ENCODE measurements at regions not wholly inside any gene's neighbourhood (a gene's known extent, or its start where the extent isn't known, plus 50 kb on each side); places are given as distances from the start of the nearest gene placed in this dataset.

DNA sequence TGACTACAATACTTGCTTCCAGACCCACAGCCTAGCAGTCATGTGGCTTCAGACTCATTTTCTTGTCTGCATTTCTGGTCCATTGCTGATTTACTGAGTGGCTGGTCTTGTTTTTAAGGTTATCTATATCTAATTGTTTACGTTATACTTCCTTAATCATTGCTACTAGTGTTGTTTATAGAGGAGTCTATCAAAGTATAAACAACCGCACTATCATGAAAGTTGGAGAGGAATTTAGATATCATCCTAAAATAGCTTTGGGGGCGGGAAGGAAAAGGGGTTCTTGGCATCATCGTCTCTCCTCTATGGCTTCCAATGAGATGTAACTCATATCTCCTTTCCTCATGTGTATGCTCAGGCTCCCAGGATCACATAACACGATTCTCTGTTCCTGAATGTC, 372.1 kb upstream of the PBX1 start:
- DNase-seq (ENCODE audit: low read depth in 1 of 2, low spot score in 1 of 2): no peak
- Histone ChIP-seq H3K27ac (replicated peaks) (no peak overlapping the region), H3K27me3 (ENCODE audit: insufficient read depth, poor library complexity, severe bottlenecking) (no peaks in the 10 kb centered on the region), H3K4me3 (replicated peaks; ENCODE audit: insufficient read depth, low read length) (no peak overlapping the region)
- TF ChIP-seq POLR2AphosphoS5 (IDR thresholded peaks at IDR 0.05; ENCODE audit: low read depth) (no peak), SPI1 (IDR thresholded peaks at IDR 0.05; ENCODE audit: borderline replicate concordance, low read depth) (no peak), GABPA (IDR thresholded peaks at IDR 0.05; ENCODE audit: low read depth) (no peak)
- TF ChIP-seq, protein P1, sequence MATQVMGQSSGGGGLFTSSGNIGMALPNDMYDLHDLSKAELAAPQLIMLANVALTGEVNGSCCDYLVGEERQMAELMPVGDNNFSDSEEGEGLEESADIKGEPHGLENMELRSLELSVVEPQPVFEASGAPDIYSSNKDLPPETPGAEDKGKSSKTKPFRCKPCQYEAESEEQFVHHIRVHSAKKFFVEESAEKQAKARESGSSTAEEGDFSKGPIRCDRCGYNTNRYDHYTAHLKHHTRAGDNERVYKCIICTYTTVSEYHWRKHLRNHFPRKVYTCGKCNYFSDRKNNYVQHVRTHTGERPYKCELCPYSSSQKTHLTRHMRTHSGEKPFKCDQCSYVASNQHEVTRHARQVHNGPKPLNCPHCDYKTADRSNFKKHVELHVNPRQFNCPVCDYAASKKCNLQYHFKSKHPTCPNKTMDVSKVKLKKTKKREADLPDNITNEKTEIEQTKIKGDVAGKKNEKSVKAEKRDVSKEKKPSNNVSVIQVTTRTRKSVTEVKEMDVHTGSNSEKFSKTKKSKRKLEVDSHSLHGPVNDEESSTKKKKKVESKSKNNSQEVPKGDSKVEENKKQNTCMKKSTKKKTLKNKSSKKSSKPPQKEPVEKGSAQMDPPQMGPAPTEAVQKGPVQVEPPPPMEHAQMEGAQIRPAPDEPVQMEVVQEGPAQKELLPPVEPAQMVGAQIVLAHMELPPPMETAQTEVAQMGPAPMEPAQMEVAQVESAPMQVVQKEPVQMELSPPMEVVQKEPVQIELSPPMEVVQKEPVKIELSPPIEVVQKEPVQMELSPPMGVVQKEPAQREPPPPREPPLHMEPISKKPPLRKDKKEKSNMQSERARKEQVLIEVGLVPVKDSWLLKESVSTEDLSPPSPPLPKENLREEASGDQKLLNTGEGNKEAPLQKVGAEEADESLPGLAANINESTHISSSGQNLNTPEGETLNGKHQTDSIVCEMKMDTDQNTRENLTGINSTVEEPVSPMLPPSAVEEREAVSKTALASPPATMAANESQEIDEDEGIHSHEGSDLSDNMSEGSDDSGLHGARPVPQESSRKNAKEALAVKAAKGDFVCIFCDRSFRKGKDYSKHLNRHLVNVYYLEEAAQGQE (IDR thresholded peaks at IDR 0.05; ENCODE audit: insufficient replicate concordance, low read depth): no peak
- TF ChIP-seq, protein P2, sequence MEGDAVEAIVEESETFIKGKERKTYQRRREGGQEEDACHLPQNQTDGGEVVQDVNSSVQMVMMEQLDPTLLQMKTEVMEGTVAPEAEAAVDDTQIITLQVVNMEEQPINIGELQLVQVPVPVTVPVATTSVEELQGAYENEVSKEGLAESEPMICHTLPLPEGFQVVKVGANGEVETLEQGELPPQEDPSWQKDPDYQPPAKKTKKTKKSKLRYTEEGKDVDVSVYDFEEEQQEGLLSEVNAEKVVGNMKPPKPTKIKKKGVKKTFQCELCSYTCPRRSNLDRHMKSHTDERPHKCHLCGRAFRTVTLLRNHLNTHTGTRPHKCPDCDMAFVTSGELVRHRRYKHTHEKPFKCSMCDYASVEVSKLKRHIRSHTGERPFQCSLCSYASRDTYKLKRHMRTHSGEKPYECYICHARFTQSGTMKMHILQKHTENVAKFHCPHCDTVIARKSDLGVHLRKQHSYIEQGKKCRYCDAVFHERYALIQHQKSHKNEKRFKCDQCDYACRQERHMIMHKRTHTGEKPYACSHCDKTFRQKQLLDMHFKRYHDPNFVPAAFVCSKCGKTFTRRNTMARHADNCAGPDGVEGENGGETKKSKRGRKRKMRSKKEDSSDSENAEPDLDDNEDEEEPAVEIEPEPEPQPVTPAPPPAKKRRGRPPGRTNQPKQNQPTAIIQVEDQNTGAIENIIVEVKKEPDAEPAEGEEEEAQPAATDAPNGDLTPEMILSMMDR (IDR thresholded peaks at IDR 0.05; ENCODE audit: insufficient read depth, low read length): no peak

DNA sequence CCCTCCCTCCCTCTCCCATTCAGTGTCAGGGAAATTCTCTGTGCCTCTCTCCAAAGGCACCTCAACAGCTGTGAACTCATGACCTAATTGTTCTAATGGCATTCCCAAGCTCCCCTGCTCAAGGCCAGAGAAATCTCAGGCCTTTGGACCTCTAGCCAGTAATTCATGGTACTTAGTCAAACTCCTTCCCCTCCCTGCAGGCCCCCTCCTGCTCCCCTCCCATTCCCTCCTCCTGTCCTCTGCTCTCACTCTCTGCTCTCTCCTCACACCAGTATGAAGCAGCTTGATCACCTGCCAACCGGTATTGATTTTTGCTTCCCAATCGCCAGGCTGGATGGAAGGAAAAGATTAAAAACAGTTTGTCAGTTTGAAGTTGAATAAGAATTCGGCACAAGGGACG, 370.5 kb upstream of the PBX1 start:
- Histone ChIP-seq H3K27me3 (ENCODE audit: insufficient read depth, poor library complexity, severe bottlenecking) (no peaks in the 10 kb centered on the region), H3K4me3 (replicated peaks; ENCODE audit: insufficient read depth, low read length) (no peak overlapping the region), H3K27ac (replicated peaks) (no peak overlapping the region)
- TF ChIP-seq POLR2AphosphoS5 (IDR thresholded peaks at IDR 0.05; ENCODE audit: low read depth) (no peak), GABPA (IDR thresholded peaks at IDR 0.05; ENCODE audit: low read depth) (no peak), SPI1 (IDR thresholded peaks at IDR 0.05; ENCODE audit: borderline replicate concordance, low read depth) (no peak)
- TF ChIP-seq, protein P2 (IDR thresholded peaks at IDR 0.05; ENCODE audit: insufficient read depth, low read length): no peak
- TF ChIP-seq, protein P1 (IDR thresholded peaks at IDR 0.05; ENCODE audit: insufficient replicate concordance, low read depth): no peak
- no peak for DNase-seq (ENCODE audit: low read depth in 1 of 2, low spot score in 1 of 2)

DNA sequence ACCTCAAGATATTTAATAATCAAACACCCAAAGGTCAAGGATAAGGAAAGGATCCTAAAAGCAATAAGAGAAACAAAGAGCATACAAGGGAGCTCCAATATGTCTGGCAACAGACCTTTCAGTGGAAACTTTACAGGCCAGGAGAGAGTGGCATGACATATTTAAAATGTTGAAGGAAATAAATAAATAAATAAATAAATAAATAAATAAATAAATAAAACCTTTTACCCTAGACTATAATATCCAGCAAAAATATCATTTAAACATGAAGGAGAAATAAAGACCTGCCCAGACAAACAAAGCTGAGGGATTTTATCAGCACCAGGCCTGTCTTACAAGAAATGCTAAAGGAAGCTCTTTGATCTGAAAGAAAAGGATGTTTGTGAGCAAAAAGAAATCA, 367.8 kb upstream of the PBX1 start:
- DNase-seq (ENCODE audit: low read depth in 1 of 2, low spot score in 1 of 2): no peak
- Histone ChIP-seq H3K4me3 (replicated peaks; ENCODE audit: insufficient read depth, low read length) (no peak overlapping the region), H3K27me3 (ENCODE audit: insufficient read depth, poor library complexity, severe bottlenecking) (no peaks in the 10 kb centered on the region), H3K27ac (replicated peaks) (no peak overlapping the region)
- TF ChIP-seq SPI1 (IDR thresholded peaks at IDR 0.05; ENCODE audit: borderline replicate concordance, low read depth) (no peak), POLR2AphosphoS5 (IDR thresholded peaks at IDR 0.05; ENCODE audit: low read depth) (no peak), GABPA (IDR thresholded peaks at IDR 0.05; ENCODE audit: low read depth) (no peak)
- TF ChIP-seq, protein P2 (IDR thresholded peaks at IDR 0.05; ENCODE audit: insufficient read depth, low read length): no peak
- TF ChIP-seq, protein P1 (IDR thresholded peaks at IDR 0.05; ENCODE audit: insufficient replicate concordance, low read depth): no peak

Data from HL-60 (cell line).